ENCODE measurements at regions not wholly inside any gene's neighbourhood (a gene's known extent, or its start where the extent isn't known, plus 50 kb on each side); places are given as distances from the start of the nearest gene placed in this dataset.
"Not testable (repeated sequence)": the region's sequence is repeated elsewhere in the genome, so short reads cannot be mapped to it uniquely, and the experiment has no call there.

DNA sequence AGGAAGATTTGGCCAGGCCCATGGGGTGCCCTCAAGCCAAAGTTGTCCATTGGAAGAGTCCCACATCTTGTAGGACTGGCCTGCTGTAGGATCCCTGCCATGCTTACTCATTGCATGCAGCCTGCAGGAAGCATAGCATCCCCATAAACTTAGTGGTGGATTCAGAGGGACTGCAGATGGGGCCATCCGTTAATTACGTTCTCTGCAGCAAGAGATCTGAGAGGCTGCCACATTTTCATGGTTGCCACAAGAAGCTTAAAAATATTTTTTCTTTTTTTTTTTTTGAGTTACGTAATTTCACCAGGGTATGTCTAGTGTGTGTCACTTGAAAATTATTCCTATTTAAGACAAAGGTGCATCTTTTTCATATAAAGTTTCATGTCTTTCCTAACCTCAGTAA lies 329.7 kb upstream of the USP24 start:
- no peak for DNase-seq

GRCh38 chr1:55542901-55543504 lies 327.8 kb upstream of the USP24 start:
- no peak for DNase-seq

GRCh38 chr1:55541296-55541695 lies 326.1 kb upstream of the USP24 start:
- no peak for DNase-seq

- no peak for DNase-seq
Observed at GRCh38 chr1:55539652-55540512, 324.7 kb upstream of the USP24 start.

DNA sequence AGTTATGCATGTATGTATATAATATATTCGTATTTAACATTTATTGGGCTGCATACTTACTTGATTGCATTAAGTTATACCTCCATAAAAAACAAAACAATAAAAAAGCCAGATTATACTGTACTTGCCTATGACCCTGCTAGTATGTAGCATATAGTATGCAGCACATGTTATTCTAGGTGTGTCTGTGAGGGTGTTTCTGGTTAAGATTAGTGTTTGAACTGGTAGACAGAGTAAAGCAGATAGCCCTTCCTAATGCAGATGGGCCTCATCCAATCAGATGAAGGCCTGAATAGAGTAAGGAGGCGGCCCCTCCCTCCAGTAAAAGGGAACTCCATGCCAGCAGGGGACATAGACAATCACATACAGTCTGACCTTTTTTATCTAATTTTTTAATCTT lies 323.3 kb upstream of the USP24 start:
- no peak for DNase-seq

DNA sequence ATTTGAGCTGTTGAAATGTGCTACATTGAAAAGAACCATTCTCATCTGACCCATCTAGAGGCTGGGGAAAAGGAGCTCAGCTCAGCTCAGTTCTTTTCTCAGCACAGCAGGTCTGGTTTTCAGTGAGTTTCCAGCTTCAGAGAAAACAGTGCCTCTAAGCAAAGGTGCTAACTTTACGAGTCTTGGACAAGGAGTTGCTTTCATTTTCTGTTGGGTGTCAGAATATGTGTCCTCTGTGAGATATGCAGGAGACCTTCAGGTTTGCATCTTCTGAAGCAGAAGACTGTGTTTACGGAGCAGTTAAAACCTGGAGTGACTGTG lies 321.3 kb upstream of the USP24 start:
- no peak for DNase-seq

DNA sequence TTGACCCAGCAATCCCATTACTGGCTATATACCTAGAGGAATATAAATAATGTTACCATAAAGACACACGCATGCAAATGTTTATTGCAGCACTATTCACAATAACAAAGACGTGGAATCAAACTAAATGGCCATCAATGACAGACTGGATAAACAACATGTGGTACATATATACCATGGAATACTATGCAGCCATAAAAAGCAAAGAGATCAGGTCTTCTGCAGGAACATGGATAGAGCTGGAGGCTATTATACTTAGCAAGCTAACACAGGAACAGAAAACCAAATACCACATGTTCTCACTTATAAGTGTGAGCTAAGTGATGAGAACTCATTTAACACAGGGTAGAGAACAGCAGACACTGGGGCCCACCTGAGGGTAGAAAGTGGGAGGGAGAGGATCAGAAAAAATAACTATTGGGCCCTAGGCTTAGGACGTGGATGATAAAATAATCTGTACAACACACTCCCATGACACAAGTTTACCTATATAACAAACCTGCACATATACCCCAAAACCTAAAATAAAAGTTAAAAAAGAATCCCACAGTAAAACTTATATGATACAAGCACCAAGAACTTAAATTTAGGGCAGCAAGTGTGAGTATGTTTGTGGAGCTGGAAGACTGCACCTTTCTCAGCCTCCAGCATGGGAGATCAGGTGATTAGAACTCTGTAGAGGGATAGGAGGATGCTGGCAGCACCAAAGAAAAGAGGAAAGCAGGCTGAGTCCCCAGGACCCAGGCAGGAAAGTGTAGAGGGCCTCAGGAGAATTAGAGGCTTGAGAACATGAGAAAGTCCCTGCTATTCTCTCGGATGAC lies 320.8 kb upstream of the USP24 start:
- DNase-seq = no peak

DNA sequence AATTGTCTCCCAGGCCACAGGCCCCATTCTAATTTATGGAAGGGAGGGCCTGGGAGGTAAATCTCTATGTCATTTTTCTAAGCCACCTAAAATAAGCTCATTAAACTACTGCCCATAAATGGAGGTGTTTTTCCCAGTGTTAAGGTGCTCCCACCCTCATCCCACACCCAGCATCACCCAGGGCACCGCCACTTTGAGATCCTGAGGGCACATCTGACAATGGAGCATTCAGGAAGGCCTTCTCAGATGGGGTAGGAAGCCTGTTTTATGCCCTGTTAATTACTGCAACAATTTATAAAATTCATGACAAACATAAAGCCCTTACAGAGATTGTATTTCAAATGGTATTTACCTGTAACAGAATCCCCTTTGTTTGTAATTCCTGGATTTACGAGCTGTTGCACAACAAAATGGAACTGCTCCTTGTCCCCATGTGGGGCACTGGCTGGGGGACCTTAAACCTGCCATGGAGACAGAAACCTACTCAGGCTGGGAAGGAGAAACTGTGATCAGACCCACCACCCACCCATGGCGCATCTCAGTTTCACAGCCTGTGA lies 319.5 kb upstream of the USP24 start:
- DNase-seq = no peak

DNA sequence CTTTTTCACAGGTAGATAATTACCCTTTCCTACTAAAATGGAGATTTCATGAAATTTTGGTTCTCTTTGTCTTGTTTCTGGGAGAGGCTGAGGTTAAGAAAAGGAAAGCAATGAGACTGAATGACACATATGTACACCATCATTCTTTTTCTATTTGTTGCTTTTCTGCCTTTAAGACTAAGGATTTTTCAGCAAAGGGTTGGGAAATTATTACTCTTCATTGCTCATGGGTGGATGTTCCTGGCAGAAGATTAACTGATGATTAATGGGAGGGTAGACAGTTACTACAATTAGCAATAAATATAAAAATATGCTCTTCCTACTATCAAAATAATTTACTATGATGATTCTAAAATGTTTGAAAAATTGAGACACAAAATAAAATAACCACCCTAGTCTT lies 316.5 kb upstream of the USP24 start:
- no peak for DNase-seq

DNA sequence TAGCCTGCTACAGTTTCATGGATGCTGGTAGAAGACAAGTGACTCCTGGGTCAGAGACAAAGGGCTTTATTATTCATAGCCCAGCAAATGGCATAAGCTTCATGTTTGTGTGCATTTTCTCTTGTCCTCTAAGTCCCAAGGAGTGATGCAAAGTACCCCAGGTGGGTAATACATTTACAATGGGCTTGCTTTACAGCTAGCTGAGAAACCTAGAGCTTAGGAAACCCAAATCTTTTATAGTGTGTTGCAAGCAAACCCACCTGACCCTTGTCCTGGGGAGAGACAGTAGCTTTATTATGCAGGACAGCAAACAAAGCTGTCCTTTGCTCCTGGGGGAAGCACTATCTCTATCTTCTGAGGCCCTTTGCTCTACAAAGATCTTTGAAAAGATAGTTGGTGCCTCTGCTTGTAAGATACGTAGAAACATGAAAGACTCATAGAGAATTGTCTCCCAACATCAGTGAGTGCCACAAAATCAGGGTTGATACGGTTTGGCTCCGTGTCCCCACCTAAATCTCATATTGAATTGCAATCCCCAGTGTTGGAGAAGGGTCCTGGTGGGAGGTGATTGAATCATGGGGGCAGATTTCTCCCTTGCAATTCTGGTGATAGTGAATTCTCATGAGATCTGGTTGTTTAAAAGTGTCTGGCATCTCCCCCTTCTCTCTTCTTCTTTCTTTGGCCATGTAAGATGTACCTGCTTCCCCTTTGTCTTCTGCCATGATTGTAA lies 315.8 kb upstream of the USP24 start:
- no peak for DNase-seq

DNA sequence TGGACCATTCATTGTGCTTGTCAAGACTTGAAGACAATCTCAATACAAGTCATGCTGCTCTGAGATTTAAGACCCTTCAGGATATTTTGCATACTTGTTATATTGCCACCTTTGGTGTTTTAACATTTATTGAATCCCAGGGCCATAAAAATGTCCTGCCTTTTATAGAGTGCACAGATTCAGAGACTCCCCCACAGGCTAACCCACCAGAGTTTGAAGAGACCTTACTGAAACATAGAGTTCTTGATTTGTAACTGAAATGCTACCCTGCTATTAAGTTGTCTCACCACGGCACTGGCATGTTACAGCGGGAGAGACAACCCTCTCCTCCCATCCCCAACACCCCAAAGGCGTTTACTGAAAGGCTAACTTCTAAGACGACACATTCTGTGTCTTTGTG lies 313.9 kb upstream of the USP24 start:
- no peak for DNase-seq

DNA sequence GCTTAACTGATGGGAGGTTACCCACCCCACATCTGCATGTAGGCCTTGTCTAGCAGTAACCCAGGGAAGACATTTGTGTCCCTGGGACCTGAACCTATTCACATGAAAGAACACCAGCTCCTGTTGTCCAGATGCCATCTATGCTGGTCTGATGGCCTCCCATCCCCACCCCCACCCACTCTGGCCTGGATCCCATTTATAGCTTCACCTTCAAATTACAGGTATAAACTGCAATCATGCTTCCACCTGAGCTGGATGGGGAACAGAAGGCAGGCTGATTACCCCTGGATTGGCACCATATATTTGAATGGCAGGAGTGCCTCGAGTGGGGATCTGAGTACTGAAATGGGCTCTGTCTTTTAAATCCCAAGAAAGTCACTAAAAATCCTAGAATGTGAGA lies 312.7 kb upstream of the USP24 start:
- DNase-seq = no peak

DNA sequence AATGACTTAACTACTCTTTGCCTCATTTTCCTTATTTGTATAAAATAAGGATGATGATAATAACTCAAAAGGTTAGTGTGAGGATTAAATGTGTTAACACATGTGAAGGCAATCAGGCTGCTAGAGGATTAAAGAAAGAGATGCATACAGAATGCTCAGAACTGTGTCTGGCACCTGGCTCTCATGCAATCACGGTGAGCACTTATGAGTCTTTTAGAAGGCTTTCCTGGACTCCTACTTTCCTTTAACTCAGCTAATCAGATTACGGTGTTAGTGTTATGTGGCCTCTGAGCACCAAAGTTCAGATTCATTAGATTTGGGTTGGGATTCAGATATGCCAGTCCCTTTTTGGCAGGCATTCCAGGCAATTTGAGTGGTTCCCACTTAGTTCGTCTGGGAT lies 311.6 kb upstream of the USP24 start:
- no peak for DNase-seq

DNA sequence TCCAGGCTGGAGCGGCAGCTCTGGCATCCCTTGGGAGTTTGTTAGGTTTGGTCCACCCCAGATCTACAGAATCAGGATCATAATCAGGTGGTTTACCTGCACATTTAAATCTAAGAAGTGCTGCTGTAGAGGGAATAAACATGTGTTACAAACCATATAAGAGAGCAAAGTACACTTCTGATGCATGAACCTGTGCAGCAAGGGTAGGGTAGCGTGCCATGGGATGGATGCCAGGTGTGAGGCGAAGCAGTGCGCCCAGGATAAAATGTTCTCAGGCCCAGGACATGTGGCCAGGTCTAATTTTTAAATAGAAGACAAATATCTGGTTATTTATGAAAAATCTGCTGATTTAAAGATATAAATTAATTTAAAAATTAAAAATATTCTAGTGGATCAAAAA lies 308.8 kb upstream of the USP24 start:
- no peak for DNase-seq

DNA sequence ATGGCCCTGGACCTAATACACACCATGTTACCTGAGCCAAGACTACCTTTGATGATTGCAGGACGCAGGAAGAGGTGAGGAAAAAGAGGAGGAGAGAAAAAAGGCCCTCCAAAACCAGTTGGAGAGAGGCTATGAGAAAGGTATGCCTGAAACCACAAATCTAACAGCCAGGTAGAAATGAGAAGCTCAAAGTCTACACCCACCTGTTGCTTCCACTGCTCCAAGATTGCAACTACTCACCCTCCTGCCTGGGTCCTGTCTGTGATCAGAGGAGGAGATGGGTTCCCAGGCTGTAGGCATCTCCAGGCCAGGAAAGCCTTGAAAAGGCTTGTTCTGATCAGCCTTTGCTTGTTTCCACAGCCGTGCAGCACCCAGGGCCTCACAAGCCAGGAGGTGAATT lies 307.8 kb upstream of the USP24 start:
- DNase-seq = no peak

GRCh38 chr1:55522353-55522903 lies 307.3 kb upstream of the USP24 start:
- no peak for DNase-seq

- no peak for DNase-seq
Observed at GRCh38 chr1:55520861-55521260, 305.7 kb upstream of the USP24 start.

DNA sequence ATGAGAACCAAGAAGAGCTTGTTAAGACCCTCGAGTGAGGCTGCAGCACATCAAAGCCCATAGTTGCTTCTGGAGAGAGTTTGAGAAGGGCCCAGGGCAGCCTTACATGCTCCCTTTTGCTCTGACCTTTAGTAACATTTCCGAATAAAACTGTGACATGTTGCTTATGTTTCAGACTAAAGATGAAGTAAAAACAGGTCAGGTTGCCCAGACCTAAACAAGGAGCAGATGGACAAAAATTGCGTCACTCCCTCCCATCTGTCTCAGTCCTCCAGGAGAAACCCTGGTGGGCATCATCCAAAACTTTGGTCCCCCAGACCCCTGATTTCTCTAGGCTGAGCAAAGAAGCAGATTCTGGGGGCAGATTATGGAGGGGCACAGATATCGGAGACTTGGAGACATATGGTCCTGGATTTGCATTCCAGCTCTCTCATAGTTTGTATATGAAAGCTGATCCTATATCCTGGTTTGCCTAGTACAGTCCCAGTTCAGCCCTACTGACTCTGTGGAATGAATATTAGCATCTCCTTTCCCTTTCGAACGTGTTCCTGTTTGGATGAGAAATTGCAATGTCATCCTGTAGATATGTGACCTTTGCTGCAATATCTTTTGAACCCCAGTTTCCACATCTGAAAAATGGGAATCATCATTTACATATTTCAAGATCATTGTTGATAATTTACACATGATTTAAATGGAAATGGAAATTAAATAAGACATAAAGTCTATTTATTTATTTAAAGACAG lies 304.9 kb upstream of the USP24 start:
- no peak for DNase-seq

- DNase-seq = no peak
Observed at GRCh38 chr1:55519276-55519675, 304.1 kb upstream of the USP24 start.

GRCh38 chr1:55517036-55517435 lies 301.9 kb upstream of the USP24 start:
- DNase-seq = no peak

- not testable (repeated sequence) for DNase-seq
Observed at GRCh38 chr1:55514571-55514970, 299.4 kb upstream of the USP24 start.

GRCh38 chr1:55512466-55512865 lies 297.3 kb upstream of the USP24 start:
- no peak for DNase-seq

All from activated CD4-positive, CD25-positive, alpha-beta regulatory T cell (primary cell).